DND-41 (cell line): ENCODE measurements at regions not wholly inside any gene's neighbourhood (a gene's known extent, or its start where the extent isn't known, plus 50 kb on each side); places are given as distances from the start of the nearest gene placed in this dataset.

Source experiments
- ATAC-seq: fragments of 200-7000 bp; cut with Tn5 transposase; 3 replicates; pipeline ENCODE4 v1.9.1; 2021; ENCODE audit warnings: low read depth; ENCODE audit not compliant: insufficient read depth
- DNase-seq: peaks from one replicate; pipeline ENCODE4 v3.0.0-alpha.2; 2020
- H2AFZ ChIP-seq: 2 replicates; pipeline ENCODE4 v1.6.0; 2012; ENCODE audit warnings: low read depth, low read length
- H3K27ac ChIP-seq: 2 replicates; pipeline ENCODE4 v1.5.1; 2012; ENCODE audit warnings: low read length, inconsistent platforms
- H3K27me3 ChIP-seq: fragments of 200-600 bp; sonication (generic); 2 replicates; pipeline ENCODE4 v1.6.0; 2012; ENCODE audit warnings: low read length, mild to moderate bottlenecking, inconsistent platforms; ENCODE audit not compliant: insufficient read depth, poor library complexity
- H3K36me3 ChIP-seq: 2 replicates; pipeline ENCODE4 v1.5.1; 2012; ENCODE audit warnings: low read length, inconsistent platforms; ENCODE audit not compliant: insufficient read depth
- H3K4me1 ChIP-seq: 2 replicates; pipeline ENCODE4 v1.5.1; 2012; ENCODE audit warnings: mild to moderate bottlenecking, low read length; ENCODE audit not compliant: insufficient read depth
- H3K4me2 ChIP-seq: 2 replicates; pipeline ENCODE4 v1.6.0; 2012; ENCODE audit warnings: mild to moderate bottlenecking, moderate library complexity, low read length, inconsistent platforms; ENCODE audit not compliant: insufficient read depth
- H3K4me3 ChIP-seq, 2 experiments: fragments of 200-600 bp in 1 of 2; shearing (Covaris generic) in 1 of 2; 2 replicates each; pipeline ENCODE4 v1.5.1; 2012 to 2016; ENCODE audit warnings: inconsistent platforms in 2 of 2, low read length in 2 of 2, mild to moderate bottlenecking in 2 of 2, low read depth in 1 of 2, moderate library complexity in 1 of 2
- H3K79me2 ChIP-seq: 2 replicates; pipeline ENCODE4 v1.6.0; 2012; ENCODE audit warnings: low read length, inconsistent platforms; ENCODE audit not compliant: insufficient read depth
- H3K9ac ChIP-seq: 2 replicates; pipeline ENCODE4 v1.6.0; 2012; ENCODE audit warnings: low read depth, mild to moderate bottlenecking, inconsistent platforms, low read length, moderate library complexity
- H3K9me3 ChIP-seq: 2 replicates; pipeline ENCODE4 v1.5.1; 2012; ENCODE audit warnings: low read length, moderate library complexity, mild to moderate bottlenecking, inconsistent platforms; ENCODE audit not compliant: insufficient read depth, severe bottlenecking
- H4K20me1 ChIP-seq: 2 replicates; pipeline ENCODE4 v1.6.0; 2012; ENCODE audit warnings: low read length; ENCODE audit not compliant: insufficient read depth
- EZH2 ChIP-seq: IDR thresholded peaks from 3 replicates; pipeline ENCODE4 v1.6.1; 2012; ENCODE audit warnings: borderline replicate concordance, low read depth, mild to moderate bottlenecking, moderate library complexity, low read length, inconsistent platforms; ENCODE audit not compliant: severe bottlenecking
- TF ChIP-seq, protein P1 (sequence below): IDR thresholded peaks from 2 replicates; pipeline ENCODE4 v1.5.1; 2012; ENCODE audit warnings: borderline replicate concordance, low read length, moderate library complexity, mild to moderate bottlenecking; ENCODE audit not compliant: poor library complexity, severe bottlenecking; ENCODE audit errors: extremely low read depth

DNA sequence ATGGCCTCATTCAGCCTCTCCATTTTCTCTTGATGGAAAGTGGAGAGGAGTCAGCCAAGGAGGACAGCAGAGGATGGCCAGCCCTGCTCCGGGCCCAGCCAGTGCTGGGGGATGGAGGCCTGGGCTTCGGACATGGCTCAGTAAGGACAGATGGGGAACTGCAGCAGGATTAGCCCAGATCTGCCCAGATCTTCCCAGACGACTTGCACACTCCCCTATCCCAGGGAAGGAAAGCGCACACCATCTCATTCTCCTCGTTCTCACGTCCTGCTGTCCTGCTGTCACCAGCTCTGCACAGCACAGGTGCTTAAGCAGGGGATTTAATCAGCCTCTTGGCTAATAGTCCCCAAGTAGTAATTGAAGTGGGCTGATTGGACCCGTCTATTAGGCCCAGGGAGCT lies 100.2 kb upstream of the SDK2 start:
- Histone ChIP-seq H3K27me3 (no peaks in the 10 kb centered on the region), H2AFZ (no peak overlapping the region), H3K79me2 (no peaks in the 10 kb centered on the region), H3K36me3 (no peaks in the 10 kb centered on the region), H4K20me1 (no peaks in the 10 kb centered on the region), H3K4me3 (no peak overlapping the region), H3K4me1 (no peaks in the 10 kb centered on the region), H3K27ac (no peak overlapping the region), H3K4me2 (no peak overlapping the region), H3K9ac (no peak overlapping the region), H3K9me3 (no peaks in the 10 kb centered on the region)
- TF ChIP-seq, protein P1, sequence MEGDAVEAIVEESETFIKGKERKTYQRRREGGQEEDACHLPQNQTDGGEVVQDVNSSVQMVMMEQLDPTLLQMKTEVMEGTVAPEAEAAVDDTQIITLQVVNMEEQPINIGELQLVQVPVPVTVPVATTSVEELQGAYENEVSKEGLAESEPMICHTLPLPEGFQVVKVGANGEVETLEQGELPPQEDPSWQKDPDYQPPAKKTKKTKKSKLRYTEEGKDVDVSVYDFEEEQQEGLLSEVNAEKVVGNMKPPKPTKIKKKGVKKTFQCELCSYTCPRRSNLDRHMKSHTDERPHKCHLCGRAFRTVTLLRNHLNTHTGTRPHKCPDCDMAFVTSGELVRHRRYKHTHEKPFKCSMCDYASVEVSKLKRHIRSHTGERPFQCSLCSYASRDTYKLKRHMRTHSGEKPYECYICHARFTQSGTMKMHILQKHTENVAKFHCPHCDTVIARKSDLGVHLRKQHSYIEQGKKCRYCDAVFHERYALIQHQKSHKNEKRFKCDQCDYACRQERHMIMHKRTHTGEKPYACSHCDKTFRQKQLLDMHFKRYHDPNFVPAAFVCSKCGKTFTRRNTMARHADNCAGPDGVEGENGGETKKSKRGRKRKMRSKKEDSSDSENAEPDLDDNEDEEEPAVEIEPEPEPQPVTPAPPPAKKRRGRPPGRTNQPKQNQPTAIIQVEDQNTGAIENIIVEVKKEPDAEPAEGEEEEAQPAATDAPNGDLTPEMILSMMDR, result no peak
- no peak for TF ChIP-seq EZH2
- no peak for ATAC-seq
- no peak for DNase-seq

DNA sequence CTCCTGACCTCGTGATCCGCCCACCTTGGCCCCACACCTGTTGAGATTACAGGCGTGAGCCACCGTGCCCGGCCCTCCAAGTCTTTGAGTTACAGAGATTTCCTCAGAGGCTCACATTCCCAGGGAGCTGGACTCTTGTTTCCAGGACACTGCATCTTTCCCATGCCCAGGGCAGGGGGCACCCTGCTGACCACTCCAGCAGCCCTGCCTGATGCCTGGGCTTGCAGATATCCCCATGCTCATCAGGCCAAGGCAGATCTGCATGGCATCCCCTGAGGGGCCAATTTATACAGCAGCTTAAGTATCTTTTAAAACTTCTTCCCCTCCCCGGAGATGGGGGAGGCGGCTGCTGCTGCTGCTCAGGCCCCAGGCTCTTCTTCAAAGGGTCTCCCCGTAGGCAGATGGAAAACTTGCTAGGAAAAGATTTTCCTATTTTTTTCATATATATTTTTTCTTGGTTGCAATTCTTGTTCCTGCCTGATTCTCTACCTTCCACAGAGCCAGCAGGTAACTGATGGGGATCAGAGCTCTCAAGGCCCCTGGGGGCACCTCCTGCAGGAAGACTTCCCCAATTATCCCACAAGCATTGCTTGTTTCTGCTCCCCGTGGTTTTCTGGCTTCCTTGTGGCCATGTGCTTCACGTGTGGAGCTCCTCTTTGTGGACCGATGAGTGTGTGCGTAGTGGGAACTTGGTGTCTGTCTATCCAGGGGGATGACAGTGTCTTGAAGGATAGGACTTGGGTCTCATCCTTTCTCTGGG lies 102.2 kb upstream of the SDK2 start:
- H3K4me1 ChIP-seq, result no peaks in the 10 kb centered on the region
- no peak for DNase-seq
- ATAC-seq, result no peak

DNA sequence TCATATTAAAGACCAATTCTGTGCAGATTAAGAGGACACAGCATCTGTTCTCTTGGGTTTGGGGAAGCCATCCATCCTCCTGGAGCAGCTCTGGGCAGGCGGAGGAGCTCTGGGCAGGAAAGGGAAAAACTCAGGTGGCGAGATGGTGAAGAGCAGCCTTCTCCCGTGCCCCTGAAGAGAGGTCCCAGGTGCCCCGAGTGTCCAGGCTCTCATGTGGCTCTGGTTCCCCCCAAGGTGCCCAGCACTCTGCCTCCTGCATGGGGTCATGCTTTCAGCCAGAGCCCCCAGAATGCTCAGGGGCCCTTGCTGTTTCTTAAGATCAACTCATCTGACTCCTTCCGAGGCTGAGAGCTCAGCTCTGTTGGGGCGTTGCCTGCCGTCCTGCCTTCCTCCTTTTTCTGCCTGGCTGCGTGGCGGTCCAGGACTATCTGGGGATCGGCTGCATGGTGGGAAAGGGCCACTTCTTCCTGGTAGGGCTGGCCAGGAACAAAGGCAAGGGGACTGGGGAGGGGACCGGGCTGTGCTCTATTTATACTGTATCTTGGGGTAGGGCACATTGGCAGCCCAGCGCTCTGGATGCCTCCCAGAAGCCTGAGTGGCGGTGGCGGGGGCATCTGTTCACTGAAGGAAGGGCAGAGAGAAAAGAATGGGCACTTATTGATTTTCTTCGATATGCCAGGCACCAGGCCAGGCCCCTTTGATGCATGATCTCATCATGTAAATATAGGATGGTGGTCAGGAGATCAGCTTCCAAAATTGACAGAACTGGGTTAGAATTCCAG lies 103.2 kb upstream of the SDK2 start:
- Histone ChIP-seq H4K20me1 (no peaks in the 10 kb centered on the region), H3K4me3 (no peak overlapping the region), H3K27ac (no peak overlapping the region), H2AFZ (no peak overlapping the region), H3K27me3 (no peaks in the 10 kb centered on the region), H3K4me1 (no peaks in the 10 kb centered on the region), H3K9ac (no peak overlapping the region), H3K36me3 (no peaks in the 10 kb centered on the region), H3K9me3 (no peaks in the 10 kb centered on the region), H3K79me2 (no peaks in the 10 kb centered on the region), H3K4me2 (no peak overlapping the region)
- no peak for DNase-seq
- no peak for ATAC-seq
- TF ChIP-seq, protein P1, result no peak
- TF ChIP-seq EZH2, result no peak

More for the DNA sequence above, 102.2 kb upstream of the SDK2 start:
- Histone ChIP-seq H3K36me3 (no peaks in the 10 kb centered on the region), H3K4me3 (no peak overlapping the region), H3K27ac (no peak overlapping the region), H3K79me2 (no peaks in the 10 kb centered on the region), H3K9me3 (no peaks in the 10 kb centered on the region), H3K27me3 (no peaks in the 10 kb centered on the region), H3K4me2 (no peak overlapping the region), H4K20me1 (no peaks in the 10 kb centered on the region), H3K9ac (no peak overlapping the region), H2AFZ (no peak overlapping the region)
- TF ChIP-seq, protein P1, result no peak
- TF ChIP-seq EZH2, result no peak
